Panc1 (cell line): ENCODE measurements at regions not wholly inside any gene's neighbourhood (a gene's known extent, or its start where the extent isn't known, plus 50 kb on each side); places are given as distances from the start of the nearest gene placed in this dataset.

Source experiments
- CTCF ChIP-seq: fragments of 450-650 bp; IDR thresholded peaks from 2 replicates; pipeline ENCODE4 v1.5.1; 2017; ENCODE audit warnings: mild to moderate bottlenecking
- POLR2AphosphoS5 ChIP-seq: IDR thresholded peaks from 2 replicates; pipeline ENCODE4 v1.6.1; 2012; ENCODE audit warnings: mild to moderate bottlenecking, low read depth, low read length, moderate library complexity
- SIN3A ChIP-seq: IDR thresholded peaks from 2 replicates; pipeline ENCODE4 v1.6.1; 2012; ENCODE audit warnings: low read depth, mild to moderate bottlenecking, low read length, moderate library complexity, borderline replicate concordance; ENCODE audit not compliant: insufficient read depth

- TF ChIP-seq POLR2AphosphoS5 (no peak), CTCF (no peak), SIN3A (no peak)
Measured at GRCh38 chr22:34998921-34999320, 67.0 kb upstream of the ISX start.
